PFSK-1 (cell line): ENCODE measurements at regions not wholly inside any gene's neighbourhood (a gene's known extent, or its start where the extent isn't known, plus 50 kb on each side); places are given as distances from the start of the nearest gene placed in this dataset.

Source experiments
- POLR2AphosphoS5 ChIP-seq: IDR thresholded peaks from 2 replicates; pipeline ENCODE4 v1.6.1; 2012; ENCODE audit warnings: low read depth, mild to moderate bottlenecking, control low read depth, low read length, moderate library complexity
- REST ChIP-seq, 2 experiments: IDR thresholded peaks; 2 replicates each; pipeline versions ENCODE4 v1.6.1 to v1.8.0; 2011 to 2012; ENCODE audit warnings: low read depth in 2 of 2, low read length in 2 of 2, control low read depth in 1 of 2, inconsistent platforms in 1 of 2, mild to moderate bottlenecking in 1 of 2, moderate library complexity in 1 of 2; ENCODE audit not compliant: insufficient read depth in 1 of 2
- TAF1 ChIP-seq: IDR thresholded peaks from 2 replicates; pipeline ENCODE4 v1.6.1; 2012; ENCODE audit warnings: low read length, control low read depth, borderline replicate concordance; ENCODE audit not compliant: insufficient read depth

DNA sequence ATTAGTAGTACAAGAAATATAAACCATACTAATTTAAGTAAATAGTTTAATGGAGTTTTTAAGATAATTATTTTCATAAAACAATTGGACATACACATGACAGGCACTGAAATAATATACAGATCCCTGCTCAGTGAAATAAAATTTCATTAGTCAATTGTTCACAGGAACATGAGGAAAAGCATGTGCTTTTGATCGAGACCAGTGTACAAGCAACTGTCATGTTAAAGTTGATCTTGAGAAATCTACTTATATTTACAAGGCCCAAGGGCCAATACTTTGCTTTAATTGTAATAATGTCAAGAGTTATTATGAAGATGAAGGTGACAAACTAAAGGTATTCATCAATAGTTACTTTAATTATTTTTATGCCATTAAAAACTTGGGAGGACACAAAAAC is 792.7 kb upstream of the LUZP2 start:
- TF ChIP-seq POLR2AphosphoS5 (no peak), REST (IDR thresholded peaks at IDR 0.05; ENCODE audit: insufficient read depth in 1 of 2, low read depth in 2 of 2, low read length in 2 of 2) (no peak), TAF1 (no peak)
